Heart right ventricle (tissue), 16 donors: ENCODE measurements at regions not wholly inside any gene's neighbourhood (a gene's known extent, or its start where the extent isn't known, plus 50 kb on each side); places are given as distances from the start of the nearest gene placed in this dataset.
"Not testable (repeated sequence)": the region's sequence is repeated elsewhere in the genome, so short reads cannot be mapped to it uniquely, and the experiment has no call there.

Experiments
- ATAC-seq, 8 donors: fragments of 200-7000 bp; cut with Tn5 transposase; one replicate each; pipeline ENCODE4 v1.9.1; 2020; ENCODE audit warnings: mild to moderate bottlenecking in 8 of 8, moderate library complexity in 8 of 8, moderate number of reproducible peaks in 1 of 8
- DNase-seq, 2 donors: peaks; one replicate each; pipeline ENCODE4 v3.0.0-alpha.2; 2020
- H3K27ac ChIP-seq, 10 donors: fragments of 200-600 bp; sonication (generic) in 2 of 10; one replicate each; pipeline versions ENCODE4 v1.5.0 to v1.8.0; 2020 to 2022; ENCODE audit warnings: mild to moderate bottlenecking in 3 of 10
- H3K27me3 ChIP-seq, 7 donors: fragments of 200-600 bp; one replicate each; pipeline ENCODE4 v1.8.0; 2021 to 2022; ENCODE audit warnings: mild to moderate bottlenecking in 2 of 7
- H3K36me3 ChIP-seq, 9 donors: fragments of 200-600 bp; sonication (generic) in 1 of 9; one replicate each; pipeline versions ENCODE4 v1.5.0 to v1.8.0; 2020 to 2022; ENCODE audit warnings: mild to moderate bottlenecking in 2 of 9
- H3K4me1 ChIP-seq, 9 donors: fragments of 200-600 bp; sonication (generic) in 1 of 9; one replicate each; pipeline versions ENCODE4 v1.5.0 to v1.8.0; 2020 to 2022; ENCODE audit warnings: mild to moderate bottlenecking in 4 of 9
- H3K4me3 ChIP-seq, 10 donors: fragments of 200-600 bp; sonication (generic) in 2 of 10; one replicate each; pipeline versions ENCODE4 v1.5.0 to v1.8.0; 2020 to 2022; ENCODE audit warnings: mild to moderate bottlenecking in 7 of 10, moderate library complexity in 2 of 10
- H3K9me3 ChIP-seq, 11 donors: fragments of 200-600 bp in 10 of 11; sonication (generic) in 2 of 11; one replicate each; pipeline versions ENCODE4 v1.5.0 to v1.8.0; 2013 to 2022; ENCODE audit warnings: mild to moderate bottlenecking in 2 of 11, control low read depth in 1 of 11, moderate library complexity in 1 of 11
- CTCF ChIP-seq, 9 donors: fragments of 200-600 bp; sonication (generic) in 2 of 9; IDR thresholded peaks; one replicate each; pipeline versions ENCODE4 v1.5.0 to v1.8.0; 2021 to 2022; ENCODE audit warnings: antibody characterized with exemption in 9 of 9, mild to moderate bottlenecking in 5 of 9, moderate library complexity in 1 of 9
- WGBS, 2 donors: extraction: QIAGEN DNeasy Blood & Tissue Kit; methylation state at CpG; one replicate each; pipeline ENCODE4 v1.1.7; 2013; ENCODE audit warnings: inconsistent platforms in 1 of 2; 5-methylcytosine and 5-hydroxymethylcytosine counted together
- intact Hi-C, 10 donors: fragments of 100-400 bp; cut with DNase I; formaldehyde crosslinking; loops; one replicate each; pipeline versions ENCODE4 v1.11.1 to v1.14.2; 2022
- donor health status: Arrhythmogenic right ventricular cardiomyopathy.
- donor health status: ischemic (EF 13 %, LVEDD 7.1; RV severe dilation, severe dysfunction).
- donor health status: healthy with polysubstance abuse.
- donor health status: DM: no; HTN: yes; CAD: no.
- donor health status: DM: no; HTN: no; CAD: no.
- donor health status: ischemic (EF 25% LVEDD 6.9; RV normal size, moderate dysfunction).
- donor health status: ischemic (EF 25% LVEDD 5.7; RV mildly dilated, moderate dysfunction).
- donor health status: healthy.
- donor health status: DM: yes; HTN: yes; CAD: no.
- donor health status: Ischemic cardiomyopathy.
- donor health status: ischemic (EF 35%, LVEDD 5.7; RV mildly dilated, moderate dysfunction).
- donor health status: nonischemic (EF 11% LVEDD 7.7; RV severe dilation, severe dysfunction).
- donor health status: DM: yes; HTN: yes; CAD: no.
- donor health status: PGD.
- donor health status: ischemic (EF 29% LVEDD 5.4; RV normal size, mild dysfunction).
- donor health status: nonischemic (EF 23%, LVEDD 6.1; RV moderate dilation, normal function).

DNA sequence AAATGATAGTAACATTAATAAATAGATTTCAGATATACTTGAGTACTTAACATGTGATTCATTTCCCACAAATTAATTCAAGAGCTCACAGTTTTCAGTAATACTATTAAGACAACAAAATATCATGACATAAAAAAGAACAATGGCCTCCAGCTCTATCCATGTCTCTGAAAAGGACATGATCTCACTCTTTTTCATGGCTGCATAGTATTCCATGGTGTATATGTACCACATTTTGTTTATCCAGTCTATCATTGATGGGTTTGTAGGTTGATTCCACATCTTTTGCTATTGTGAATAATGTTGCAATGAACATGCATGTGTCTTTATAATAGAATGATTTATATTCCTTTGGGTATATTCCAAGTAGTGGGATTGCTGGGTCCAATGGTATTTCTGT, 1012.8 kb upstream of the ALCAM start:
- no peak for ATAC-seq
- Histone ChIP-seq H3K4me3 (no peak overlapping the region), H3K27ac (no peak overlapping the region), H3K27me3 (no peaks in the 10 kb centered on the region), H3K36me3 (no peaks in the 10 kb centered on the region), H3K4me1 (no peaks in the 10 kb centered on the region), H3K9me3 (peaks cover 0 to 11% (median 0%) of the 10 kb centered on the region in 11 donors)
- DNase-seq: no peak
- no peak for TF ChIP-seq CTCF (IDR thresholded peaks at IDR 0.05)
- intact Hi-C loops: no loop called here

DNA sequence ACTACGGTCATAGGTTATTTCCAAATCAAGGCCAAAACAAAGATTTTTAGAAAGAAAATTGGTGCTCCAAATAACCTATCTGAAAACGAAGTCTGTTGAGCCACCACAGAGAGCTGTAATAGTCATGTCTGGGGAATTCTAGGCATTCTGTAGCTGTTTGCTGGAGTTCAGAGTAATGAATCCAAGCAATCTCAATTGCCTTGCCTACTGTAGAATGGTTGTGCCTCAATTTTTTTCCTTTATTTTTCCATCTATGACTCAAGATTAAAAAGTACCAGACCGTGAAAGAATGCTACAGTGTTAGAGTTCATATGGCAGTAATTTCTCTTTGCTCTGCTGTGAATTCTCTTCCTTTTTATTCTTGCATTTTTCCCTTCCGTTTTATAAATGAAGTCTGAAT, 1007.2 kb upstream of the ALCAM start:
- intact Hi-C loops: no loop called here
- 57 to 63% methylated on average over 4 of the region's 4 CpGs for WGBS, 2 donors
- no peaks in the 10 kb centered on the region for H3K9me3 ChIP-seq
- no peaks in the 10 kb centered on the region for H3K4me1 ChIP-seq
- no peak overlapping the region for H3K4me3 ChIP-seq
- TF ChIP-seq CTCF (IDR thresholded peaks at IDR 0.05): no peak
- no peak overlapping the region for H3K27ac ChIP-seq
- DNase-seq (no peak), ATAC-seq (no peak)
- H3K36me3 ChIP-seq: no peaks in the 10 kb centered on the region
- H3K27me3 ChIP-seq: no peaks in the 10 kb centered on the region

- Histone ChIP-seq H3K36me3 (no peaks in the 10 kb centered on the region), H3K27ac (no peak overlapping the region), H3K4me3 (no peak overlapping the region), H3K9me3 (no peaks in the 10 kb centered on the region), H3K4me1 (no peaks in the 10 kb centered on the region), H3K27me3 (no peaks in the 10 kb centered on the region)
- intact Hi-C loops: no loop called here
- DNase-seq (no peak), ATAC-seq (no peak)
- TF ChIP-seq CTCF (IDR thresholded peaks at IDR 0.05): no peak
Measured at GRCh38 chr3:104360038-104360437, 1006.7 kb upstream of the ALCAM start.

GRCh38 chr3:104361748-104362147, 1005.0 kb upstream of the ALCAM start:
- intact Hi-C loops, ATAC-seq, DNase-seq, H3K4me3 ChIP-seq, H3K4me1 ChIP-seq, H3K9me3 ChIP-seq, H3K36me3 ChIP-seq, H3K27ac ChIP-seq, H3K27me3 ChIP-seq: not testable (repeated sequence)
- WGBS, 2 donors: 98 to 100% methylated on average over 8 of the region's 8 CpGs

DNA sequence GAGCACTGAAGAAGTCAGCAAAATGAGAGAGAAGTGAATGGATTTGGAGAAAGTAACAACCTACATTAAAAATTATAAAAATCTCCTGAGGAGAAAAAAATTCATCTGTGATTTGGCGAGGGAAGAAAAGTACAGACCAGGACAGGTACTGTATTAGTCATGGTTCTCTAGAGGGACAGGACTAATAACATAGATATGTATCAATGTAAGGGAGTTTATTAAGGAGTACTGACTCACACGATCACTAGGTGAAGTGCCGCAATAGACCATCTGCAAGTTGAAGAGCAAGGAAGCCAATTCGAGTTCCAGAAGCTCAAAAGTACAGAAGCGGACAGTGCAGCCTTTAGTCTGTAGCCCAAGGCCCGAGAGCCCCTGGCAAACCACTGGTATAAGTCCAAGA, 1004.4 kb upstream of the ALCAM start:
- no peak overlapping the region for H3K4me3 ChIP-seq
- H3K4me1 ChIP-seq: peaks cover 0 to 3% (median 0%) of the 10 kb centered on the region in 9 donors
- ATAC-seq (no peak), DNase-seq (no peak)
- TF ChIP-seq CTCF (IDR thresholded peaks at IDR 0.05): no peak
- no peaks in the 10 kb centered on the region for H3K36me3 ChIP-seq
- H3K27ac ChIP-seq: no peak overlapping the region
- H3K9me3 ChIP-seq: no peaks in the 10 kb centered on the region
- intact Hi-C loops: no loop called here
- no peaks in the 10 kb centered on the region for H3K27me3 ChIP-seq
- 90 to 94% methylated on average over 6 of the region's 6 CpGs for WGBS, 2 donors
